OCI-M2 (cell line): ENCODE measurements at regions not wholly inside any gene's neighbourhood (a gene's known extent, or its start where the extent isn't known, plus 50 kb on each side); places are given as distances from the start of the nearest gene placed in this dataset.

Experiments
- DNase-seq: peaks from one replicate; lab custom pipeline; 2025; ENCODE audit not compliant: unreplicated experiment; lab: John Stamatoyannopoulos, UW

DNA sequence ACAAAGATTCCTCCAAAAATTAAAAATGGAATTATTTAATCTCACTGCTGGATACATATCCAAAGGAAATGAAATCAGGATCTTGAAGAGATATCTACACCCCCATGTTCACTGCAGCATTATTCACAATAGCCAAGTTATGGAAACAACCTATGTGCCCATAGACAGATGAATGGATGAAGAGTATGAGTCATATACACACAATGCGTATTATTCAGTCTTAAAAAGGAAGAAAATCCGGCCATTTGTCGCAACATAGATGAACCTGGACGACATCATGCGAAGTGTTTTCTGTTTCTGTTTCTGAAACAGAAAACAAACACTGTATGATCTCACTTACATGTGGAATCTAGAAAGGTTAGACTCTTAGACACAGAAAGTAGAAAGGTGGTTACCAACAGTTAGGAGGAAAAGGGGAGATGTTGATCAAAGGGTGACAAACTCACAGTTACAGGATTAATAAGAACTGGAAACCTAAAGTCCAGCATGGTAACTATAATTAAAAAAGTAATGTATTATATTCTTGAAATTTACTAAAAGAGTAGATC is 87.8 kb upstream of the ERBB4 start:
- DNase-seq = no peak

DNA sequence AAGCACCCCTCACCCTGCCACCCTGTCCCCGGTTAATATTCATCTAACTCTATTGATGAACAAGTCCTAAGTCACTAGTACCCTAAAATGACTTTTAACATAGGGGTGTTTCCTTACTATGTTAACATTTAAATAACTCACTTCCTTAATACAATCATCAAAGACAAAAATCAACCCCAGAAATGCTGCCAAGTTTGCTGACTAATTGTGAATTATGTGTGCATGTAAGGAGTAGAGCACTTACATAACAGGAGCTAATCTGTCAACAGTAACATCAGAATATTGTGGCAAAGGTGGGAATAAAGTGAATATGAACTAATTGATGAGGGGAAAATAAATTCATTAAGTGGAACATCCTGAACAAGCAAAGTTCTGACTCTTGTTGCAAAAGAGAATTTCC is 81.4 kb upstream of the ERBB4 start:
- no peak for DNase-seq

DNA sequence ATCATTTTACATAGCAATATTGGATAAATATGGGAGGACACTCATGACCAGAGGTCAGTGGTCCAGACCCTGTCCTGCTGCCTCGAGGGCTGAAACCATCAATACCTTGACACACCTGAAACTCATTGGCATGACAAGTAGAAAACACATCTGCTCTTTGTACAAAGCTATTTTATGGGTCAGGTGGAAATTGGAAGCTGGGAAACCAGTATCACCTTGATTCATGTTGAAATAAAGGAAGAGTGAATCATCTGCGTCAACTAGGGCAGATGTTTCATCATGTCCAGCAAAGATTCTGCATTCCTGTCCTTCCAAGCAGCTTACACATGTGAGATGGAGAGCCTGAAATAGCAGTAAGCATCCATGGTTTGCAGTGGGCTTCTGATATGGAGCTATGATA is 80.0 kb upstream of the ERBB4 start:
- no peak for DNase-seq

- no peak for DNase-seq
These were observed 72.3 kb upstream of the ERBB4 start for GRCh38 chr2:212610872-212611425.

DNA sequence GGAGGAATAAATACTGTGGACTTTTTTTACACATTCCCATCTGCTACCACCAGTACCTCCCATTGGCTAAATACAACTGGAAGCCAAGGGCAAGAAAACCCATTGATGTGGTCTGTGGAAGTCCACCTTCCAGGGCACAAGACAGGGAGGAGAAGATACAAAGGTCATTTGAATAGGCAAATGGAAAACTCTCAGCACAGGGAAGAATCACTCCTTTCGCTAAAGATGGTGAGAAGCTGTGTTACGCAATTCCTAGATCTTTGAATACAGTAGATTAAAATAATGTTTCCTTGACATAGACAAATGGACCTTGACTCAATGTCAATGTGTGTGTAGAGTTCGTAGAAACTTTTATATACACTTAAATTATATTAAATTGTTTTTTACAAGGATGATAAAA is 70.9 kb upstream of the ERBB4 start:
- no peak for DNase-seq

DNA sequence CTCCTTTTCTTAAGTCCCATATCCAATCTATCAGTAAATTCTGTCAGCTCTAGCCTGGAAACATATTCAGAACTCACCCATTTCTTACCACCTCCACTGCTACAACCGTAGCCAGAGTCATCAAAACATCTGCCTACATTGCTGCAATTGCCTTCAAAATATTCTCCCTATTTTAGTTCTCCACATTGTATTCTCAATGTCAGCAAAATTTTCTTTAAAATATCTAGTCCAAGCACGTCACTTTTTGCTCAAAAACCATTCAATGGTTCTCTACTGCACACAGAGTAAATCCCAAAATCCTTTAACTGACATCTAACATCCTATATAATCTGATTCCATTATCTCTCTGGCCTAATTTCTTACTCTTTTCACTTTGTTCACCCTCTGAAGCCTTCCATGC is 68.5 kb upstream of the ERBB4 start:
- DNase-seq = no peak

- no peak for DNase-seq
These were observed 67.6 kb upstream of the ERBB4 start for GRCh38 chr2:212606232-212606631.

- no peak for DNase-seq
These were observed 58.1 kb upstream of the ERBB4 start for GRCh38 chr2:212596688-212597087.

- no peak for DNase-seq
These were observed 57.7 kb upstream of the ERBB4 start for GRCh38 chr2:212596276-212596675.

GRCh38 chr2:212595036-212595654 is 56.5 kb upstream of the ERBB4 start:
- DNase-seq = no peak

GRCh38 chr2:212592695-212593094 is 54.1 kb upstream of the ERBB4 start:
- no peak for DNase-seq
